H1 (cell line): ENCODE measurements at regions not wholly inside any gene's neighbourhood (a gene's known extent, or its start where the extent isn't known, plus 50 kb on each side); places are given as distances from the start of the nearest gene placed in this dataset.
A peak's percentile ranks its signal among the peaks of the same experiment; 100 is the strongest.

Source experiments
- CTCF ChIA-PET: fragments of 300-600 bp; sonication (Branson Sonifier 250); formaldehyde crosslinking; loops from one replicate; lab custom pipeline; 2021; ENCODE audit not compliant: partially characterized antibody; lab: Charles Lee
- POLR2A ChIA-PET: fragments of 300-600 bp; sonication (Branson Sonifier 250); formaldehyde crosslinking; loops from one replicate; lab custom pipeline; 2021; ENCODE audit warnings: inconsistent platforms; ENCODE audit not compliant: partially characterized antibody; lab: Charles Lee
- DNase-seq, 2 experiments: peaks; one replicate each; pipeline versions ENCODE4 v3.0.0 to v3.0.0-alpha.2; 2010 to 2022; ENCODE audit warnings: low spot score in 2 of 2, low read depth in 1 of 2, mixed read lengths in 1 of 2
- FAIRE-seq: peaks from 2 replicates; lab custom pipeline; 2011; peaks lifted over from hg19 to GRCh38; lab: Jason Lieb, UNC
- H2AFZ ChIP-seq: 2 replicates; pipeline ENCODE4 v1.8.1; 2012; ENCODE audit warnings: low read length, inconsistent platforms
- H2AK5ac ChIP-seq: 2 replicates; pipeline ENCODE4 v1.6.1; 2013; ENCODE audit warnings: low read depth, low read length
- H2BK120ac ChIP-seq: replicated peaks from 2 replicates; pipeline ENCODE3; 2013; ENCODE audit warnings: low read depth, low read length, inconsistent platforms
- H2BK12ac ChIP-seq: 2 replicates; pipeline ENCODE4 v1.6.1; 2013; ENCODE audit warnings: low read depth, low read length
- H2BK15ac ChIP-seq: 2 replicates; pipeline ENCODE4 v1.6.1; 2013; ENCODE audit warnings: low read length
- H2BK20ac ChIP-seq: 2 replicates; pipeline ENCODE4 v1.6.1; 2013; ENCODE audit warnings: low read length
- H2BK5ac ChIP-seq: 2 replicates; pipeline ENCODE4 v1.6.1; 2013; ENCODE audit warnings: low read depth, low read length
- H3K14ac ChIP-seq: 2 replicates; pipeline ENCODE4 v1.6.1; 2013; ENCODE audit warnings: inconsistent platforms; ENCODE audit not compliant: insufficient read length
- H3K18ac ChIP-seq: 2 replicates; pipeline ENCODE4 v1.6.1; 2013; ENCODE audit warnings: low read length; ENCODE audit errors: extremely low read depth
- H3K23ac ChIP-seq: 2 replicates; pipeline ENCODE4 v1.6.1; 2013; ENCODE audit warnings: inconsistent platforms; ENCODE audit not compliant: insufficient read length
- H3K23me2 ChIP-seq: 2 replicates; pipeline ENCODE4 v1.6.1; 2013; ENCODE audit warnings: low read depth, low read length
- H3K27ac ChIP-seq: 2 replicates; pipeline ENCODE4 v1.6.1; 2011; ENCODE audit warnings: low read depth, low read length, inconsistent platforms
- H3K27me3 ChIP-seq, 4 experiments: replicated peaks in 1 of 4; 1 replicate in 1 of 4; 2 replicates in 3 of 4; pipeline versions ENCODE4 v1.6.1 to v1.8.1; 2011 to 2013; ENCODE audit warnings: low read length in 3 of 4, mild to moderate bottlenecking in 3 of 4, inconsistent platforms in 2 of 4, mixed read lengths in 2 of 4, moderate library complexity in 1 of 4; ENCODE audit not compliant: control insufficient read depth in 3 of 4, insufficient read depth in 3 of 4; ENCODE audit errors: extremely low read depth in 1 of 4
- H3K36me3 ChIP-seq, 4 experiments: 2 replicates each; pipeline versions ENCODE4 v1.6.1 to v1.8.1; 2011 to 2013; ENCODE audit warnings: mild to moderate bottlenecking in 4 of 4, low read length in 3 of 4, moderate library complexity in 2 of 4, control low read depth in 1 of 4, inconsistent platforms in 1 of 4; ENCODE audit not compliant: insufficient read depth in 4 of 4, control insufficient read depth in 2 of 4
- H3K4ac ChIP-seq: replicated peaks from 2 replicates; pipeline ENCODE3; 2013; ENCODE audit warnings: low read length, low read depth, mixed read lengths, inconsistent platforms; ENCODE audit not compliant: insufficient read length
- H3K4me1 ChIP-seq, 4 experiments: replicated peaks in 1 of 4; 1 replicate in 1 of 4; 2 replicates in 3 of 4; pipeline versions ENCODE4 v1.6.1 to v1.8.1; 2011 to 2013; ENCODE audit warnings: low read length in 3 of 4, inconsistent platforms in 2 of 4, mixed read lengths in 1 of 4; ENCODE audit not compliant: insufficient read depth in 4 of 4, control insufficient read depth in 3 of 4
- H3K4me2 ChIP-seq, 2 experiments: 2 replicates each; pipeline versions ENCODE4 v1.6.1 to v1.8.1; 2011 to 2013; ENCODE audit warnings: low read depth in 2 of 2, low read length in 2 of 2, control low read depth in 1 of 2, inconsistent platforms in 1 of 2, mild to moderate bottlenecking in 1 of 2; ENCODE audit not compliant: insufficient read depth in 1 of 2
- H3K4me3 ChIP-seq, 4 experiments: fragments of 200-600, 300-600 bp in 1 of 4; sonication (generic), shearing (Covaris generic), sonication (Bioruptor Twin) in 1 of 4; 2 replicates each; pipeline versions ENCODE4 v1.5.1 to v1.8.1; 2011 to 2016; ENCODE audit warnings: low read length in 4 of 4, low read depth in 3 of 4, control low read depth in 2 of 4, inconsistent platforms in 2 of 4, mild to moderate bottlenecking in 2 of 4, mixed read lengths in 1 of 4, moderate library complexity in 1 of 4; ENCODE audit not compliant: insufficient read depth in 2 of 4; ENCODE audit errors: extremely low read depth in 1 of 4
- H3K56ac ChIP-seq: replicated peaks from 2 replicates; pipeline ENCODE3; 2013; ENCODE audit warnings: low read depth, mild to moderate bottlenecking, mixed read lengths, low read length, inconsistent platforms; ENCODE audit not compliant: insufficient read length
- H3K79me1 ChIP-seq: 2 replicates; pipeline ENCODE4 v1.6.1; 2013; ENCODE audit warnings: low read depth, low read length, control low read depth
- H3K79me2 ChIP-seq, 2 experiments: 2 replicates each; pipeline versions ENCODE4 v1.6.1 to v1.8.1; 2012 to 2013; ENCODE audit warnings: low read length in 2 of 2, mild to moderate bottlenecking in 2 of 2, inconsistent platforms in 1 of 2; ENCODE audit not compliant: insufficient read depth in 2 of 2, control insufficient read depth in 1 of 2
- H3K9ac ChIP-seq, 4 experiments: replicated peaks in 1 of 4; 1 replicate in 1 of 4; 2 replicates in 3 of 4; pipeline versions ENCODE4 v1.6.1 to v1.8.1; 2011 to 2013; ENCODE audit warnings: low read depth in 3 of 4, low read length in 3 of 4, control low read depth in 2 of 4, mild to moderate bottlenecking in 2 of 4, moderate library complexity in 2 of 4, inconsistent platforms in 1 of 4; ENCODE audit errors: extremely low read depth in 1 of 4
- H3K9me3 ChIP-seq, 2 experiments: 2 replicates each; pipeline versions ENCODE4 v1.6.1 to v1.8.1; 2012 to 2013; ENCODE audit warnings: mild to moderate bottlenecking in 2 of 2, moderate library complexity in 2 of 2, control low read depth in 1 of 2, inconsistent platforms in 1 of 2, low read depth in 1 of 2, low read length in 1 of 2, mixed read lengths in 1 of 2; ENCODE audit not compliant: insufficient read depth in 2 of 2
- H4K20me1 ChIP-seq, 2 experiments: replicated peaks in 1 of 2; 2 replicates each; pipeline versions ENCODE3 to v1.8.1; 2011 to 2013; ENCODE audit warnings: inconsistent platforms in 2 of 2, low read length in 2 of 2, mild to moderate bottlenecking in 1 of 2; ENCODE audit not compliant: insufficient read depth in 2 of 2, control insufficient read depth in 1 of 2
- H4K5ac ChIP-seq: 2 replicates; pipeline ENCODE4 v1.6.1; 2013; ENCODE audit warnings: low read length, low read depth, mixed read lengths, inconsistent platforms; ENCODE audit not compliant: insufficient read length
- H4K8ac ChIP-seq: 2 replicates; pipeline ENCODE4 v1.8.0; 2013; ENCODE audit warnings: mild to moderate bottlenecking, moderate library complexity, low read length, inconsistent platforms; ENCODE audit not compliant: insufficient read depth; ENCODE audit errors: extremely low read depth
- H4K91ac ChIP-seq: replicated peaks from 2 replicates; pipeline ENCODE3; 2013; ENCODE audit warnings: low read length, mixed read lengths, inconsistent platforms; ENCODE audit not compliant: insufficient read length
- E2F6 ChIP-seq: IDR thresholded peaks from 2 replicates; pipeline ENCODE4 v1.6.1; 2012; ENCODE audit warnings: inconsistent platforms
- FOSL1 ChIP-seq: IDR thresholded peaks from 2 replicates; pipeline ENCODE4 v1.6.1; 2011; ENCODE audit warnings: mild to moderate bottlenecking, low read depth, low read length, moderate library complexity; ENCODE audit not compliant: insufficient read depth
- GABPA ChIP-seq: IDR thresholded peaks from 2 replicates; pipeline ENCODE4 v1.6.1; 2011; ENCODE audit warnings: mild to moderate bottlenecking, low read length, moderate library complexity, borderline replicate concordance; ENCODE audit not compliant: insufficient read depth
- MAX ChIP-seq: IDR thresholded peaks from 2 replicates; pipeline ENCODE4 v1.6.1; 2012; ENCODE audit warnings: inconsistent platforms
- NANOG ChIP-seq: IDR thresholded peaks from 2 replicates; pipeline ENCODE4 v1.6.1; 2011; ENCODE audit warnings: low read length, low read depth, mild to moderate bottlenecking, inconsistent platforms; ENCODE audit not compliant: insufficient read depth, poor library complexity, severe bottlenecking
- SRF ChIP-seq: IDR thresholded peaks from 2 replicates; pipeline ENCODE4 v1.6.1; 2011; ENCODE audit warnings: mild to moderate bottlenecking, low read depth, low read length, moderate library complexity
- TAF1 ChIP-seq: IDR thresholded peaks from 2 replicates; pipeline ENCODE4 v1.6.1; 2011; ENCODE audit warnings: mild to moderate bottlenecking, low read depth, low read length
- WGBS, 2 experiments: shearing (Covaris generic) in 1 of 2; methylation state at CpG; one replicate each; pipeline versions ENCODE4 v1.1.6 to v1.1.7; 2013 to 2015; ENCODE audit warnings: low lambda C conversion rate in 2 of 2, mixed read lengths in 2 of 2, inconsistent platforms in 1 of 2, low coverage in 1 of 2, missing lambda C conversion rate in 1 of 2; ENCODE audit not compliant: insufficient replicate concordance in 2 of 2, insufficient coverage in 1 of 2, insufficient read length in 1 of 2; ENCODE audit errors: extremely low coverage in 1 of 2, missing lambda C conversion rate in 1 of 2; 5-methylcytosine and 5-hydroxymethylcytosine counted together

GRCh38 chr3:15982243-15982642 is 184.5 kb upstream of the ANKRD28 start:
- TF ChIP-seq FOSL1 (no peak), SRF (no peak), GABPA (no peak), E2F6 (no peak), MAX (no peak), NANOG (no peak), TAF1 (no peak)
- Histone ChIP-seq H4K91ac (no peak overlapping the region), H3K23ac (no peak overlapping the region), H3K36me3 (no peaks in the 10 kb centered on the region), H4K20me1 (no peaks in the 10 kb centered on the region), H2BK5ac (no peak overlapping the region), H3K79me1 (no peaks in the 10 kb centered on the region), H4K5ac (no peak overlapping the region), H3K23me2 (no peaks in the 10 kb centered on the region), H3K4me3 (no peak overlapping the region), H2BK15ac (no peak overlapping the region), H3K4ac (no peak overlapping the region), H3K27ac (no peak overlapping the region), H3K18ac (no peak overlapping the region), H3K9ac (no peak overlapping the region), H2AK5ac (no peak overlapping the region), H3K56ac (no peak overlapping the region), H3K9me3 (0 out of 4 replicates have a peak, but pooled peaks cover 5 to 9% of the 10 kb centered on the region in 2 experiments), H3K4me2 (no peak overlapping the region), H3K79me2 (no peaks in the 10 kb centered on the region), H3K14ac (no peak overlapping the region), H3K27me3 (no peaks in the 10 kb centered on the region), H2BK20ac (no peak overlapping the region), H2BK120ac (no peak overlapping the region), H3K4me1 (no peaks in the 10 kb centered on the region), H4K8ac (no peak overlapping the region), H2BK12ac (no peak overlapping the region), H2AFZ (0 out of 2 replicates have a peak overlapping the region, but pooled peaks have one; percentile 59)
- WGBS, 2 experiments = 86% methylated on average over 1 of the region's 1 CpG; no CpG with 5 or more reads in 1 of the 2 experiments
- POLR2A ChIA-PET = no interaction called here
- no peak for FAIRE-seq
- CTCF ChIA-PET = interaction anchor here (1.1 to 1.5 kb wide), 2 partner anchors 8 to 13 kb away, joined by 4 to 6 read pairs; no protein-coding TSS in a partner anchor
- no peak for DNase-seq
